H1 (cell line): ENCODE measurements at regions not wholly inside any gene's neighbourhood (a gene's known extent, or its start where the extent isn't known, plus 50 kb on each side); places are given as distances from the start of the nearest gene placed in this dataset.

Source experiments
- CTCF ChIA-PET: fragments of 300-600 bp; sonication (Branson Sonifier 250); formaldehyde crosslinking; loops from one replicate; lab custom pipeline; 2021; ENCODE audit not compliant: partially characterized antibody; lab: Charles Lee
- POLR2A ChIA-PET: fragments of 300-600 bp; sonication (Branson Sonifier 250); formaldehyde crosslinking; loops from one replicate; lab custom pipeline; 2021; ENCODE audit warnings: inconsistent platforms; ENCODE audit not compliant: partially characterized antibody; lab: Charles Lee
- DNase-seq, 2 experiments: peaks; one replicate each; pipeline versions ENCODE4 v3.0.0 to v3.0.0-alpha.2; 2010 to 2022; ENCODE audit warnings: low spot score in 2 of 2, low read depth in 1 of 2, mixed read lengths in 1 of 2
- FAIRE-seq: peaks from 2 replicates; lab custom pipeline; 2011; peaks lifted over from hg19 to GRCh38; lab: Jason Lieb, UNC
- H2AFZ ChIP-seq: 2 replicates; pipeline ENCODE4 v1.8.1; 2012; ENCODE audit warnings: low read length, inconsistent platforms
- H2AK5ac ChIP-seq: 2 replicates; pipeline ENCODE4 v1.6.1; 2013; ENCODE audit warnings: low read depth, low read length
- H2BK120ac ChIP-seq: replicated peaks from 2 replicates; pipeline ENCODE3; 2013; ENCODE audit warnings: low read depth, low read length, inconsistent platforms
- H2BK12ac ChIP-seq: 2 replicates; pipeline ENCODE4 v1.6.1; 2013; ENCODE audit warnings: low read depth, low read length
- H2BK15ac ChIP-seq: 2 replicates; pipeline ENCODE4 v1.6.1; 2013; ENCODE audit warnings: low read length
- H2BK20ac ChIP-seq: 2 replicates; pipeline ENCODE4 v1.6.1; 2013; ENCODE audit warnings: low read length
- H2BK5ac ChIP-seq: 2 replicates; pipeline ENCODE4 v1.6.1; 2013; ENCODE audit warnings: low read depth, low read length
- H3K14ac ChIP-seq: 2 replicates; pipeline ENCODE4 v1.6.1; 2013; ENCODE audit warnings: inconsistent platforms; ENCODE audit not compliant: insufficient read length
- H3K18ac ChIP-seq: 2 replicates; pipeline ENCODE4 v1.6.1; 2013; ENCODE audit warnings: low read length; ENCODE audit errors: extremely low read depth
- H3K23ac ChIP-seq: 2 replicates; pipeline ENCODE4 v1.6.1; 2013; ENCODE audit warnings: inconsistent platforms; ENCODE audit not compliant: insufficient read length
- H3K23me2 ChIP-seq: 2 replicates; pipeline ENCODE4 v1.6.1; 2013; ENCODE audit warnings: low read depth, low read length
- H3K27ac ChIP-seq: 2 replicates; pipeline ENCODE4 v1.6.1; 2011; ENCODE audit warnings: low read depth, low read length, inconsistent platforms
- H3K27me3 ChIP-seq, 4 experiments: replicated peaks in 1 of 4; 1 replicate in 1 of 4; 2 replicates in 3 of 4; pipeline versions ENCODE4 v1.6.1 to v1.8.1; 2011 to 2013; ENCODE audit warnings: low read length in 3 of 4, mild to moderate bottlenecking in 3 of 4, inconsistent platforms in 2 of 4, mixed read lengths in 2 of 4, moderate library complexity in 1 of 4; ENCODE audit not compliant: control insufficient read depth in 3 of 4, insufficient read depth in 3 of 4; ENCODE audit errors: extremely low read depth in 1 of 4
- H3K36me3 ChIP-seq, 4 experiments: 2 replicates each; pipeline versions ENCODE4 v1.6.1 to v1.8.1; 2011 to 2013; ENCODE audit warnings: mild to moderate bottlenecking in 4 of 4, low read length in 3 of 4, moderate library complexity in 2 of 4, control low read depth in 1 of 4, inconsistent platforms in 1 of 4; ENCODE audit not compliant: insufficient read depth in 4 of 4, control insufficient read depth in 2 of 4
- H3K4ac ChIP-seq: replicated peaks from 2 replicates; pipeline ENCODE3; 2013; ENCODE audit warnings: low read length, low read depth, mixed read lengths, inconsistent platforms; ENCODE audit not compliant: insufficient read length
- H3K4me1 ChIP-seq, 4 experiments: replicated peaks in 1 of 4; 1 replicate in 1 of 4; 2 replicates in 3 of 4; pipeline versions ENCODE4 v1.6.1 to v1.8.1; 2011 to 2013; ENCODE audit warnings: low read length in 3 of 4, inconsistent platforms in 2 of 4, mixed read lengths in 1 of 4; ENCODE audit not compliant: insufficient read depth in 4 of 4, control insufficient read depth in 3 of 4
- H3K4me2 ChIP-seq, 2 experiments: 2 replicates each; pipeline versions ENCODE4 v1.6.1 to v1.8.1; 2011 to 2013; ENCODE audit warnings: low read depth in 2 of 2, low read length in 2 of 2, control low read depth in 1 of 2, inconsistent platforms in 1 of 2, mild to moderate bottlenecking in 1 of 2; ENCODE audit not compliant: insufficient read depth in 1 of 2
- H3K4me3 ChIP-seq, 4 experiments: fragments of 200-600, 300-600 bp in 1 of 4; sonication (generic), shearing (Covaris generic), sonication (Bioruptor Twin) in 1 of 4; 2 replicates each; pipeline versions ENCODE4 v1.5.1 to v1.8.1; 2011 to 2016; ENCODE audit warnings: low read length in 4 of 4, low read depth in 3 of 4, control low read depth in 2 of 4, inconsistent platforms in 2 of 4, mild to moderate bottlenecking in 2 of 4, mixed read lengths in 1 of 4, moderate library complexity in 1 of 4; ENCODE audit not compliant: insufficient read depth in 2 of 4; ENCODE audit errors: extremely low read depth in 1 of 4
- H3K56ac ChIP-seq: replicated peaks from 2 replicates; pipeline ENCODE3; 2013; ENCODE audit warnings: low read depth, mild to moderate bottlenecking, mixed read lengths, low read length, inconsistent platforms; ENCODE audit not compliant: insufficient read length
- H3K79me1 ChIP-seq: 2 replicates; pipeline ENCODE4 v1.6.1; 2013; ENCODE audit warnings: low read depth, low read length, control low read depth
- H3K79me2 ChIP-seq, 2 experiments: 2 replicates each; pipeline versions ENCODE4 v1.6.1 to v1.8.1; 2012 to 2013; ENCODE audit warnings: low read length in 2 of 2, mild to moderate bottlenecking in 2 of 2, inconsistent platforms in 1 of 2; ENCODE audit not compliant: insufficient read depth in 2 of 2, control insufficient read depth in 1 of 2
- H3K9ac ChIP-seq, 4 experiments: replicated peaks in 1 of 4; 1 replicate in 1 of 4; 2 replicates in 3 of 4; pipeline versions ENCODE4 v1.6.1 to v1.8.1; 2011 to 2013; ENCODE audit warnings: low read depth in 3 of 4, low read length in 3 of 4, control low read depth in 2 of 4, mild to moderate bottlenecking in 2 of 4, moderate library complexity in 2 of 4, inconsistent platforms in 1 of 4; ENCODE audit errors: extremely low read depth in 1 of 4
- H3K9me3 ChIP-seq, 2 experiments: 2 replicates each; pipeline versions ENCODE4 v1.6.1 to v1.8.1; 2012 to 2013; ENCODE audit warnings: mild to moderate bottlenecking in 2 of 2, moderate library complexity in 2 of 2, control low read depth in 1 of 2, inconsistent platforms in 1 of 2, low read depth in 1 of 2, low read length in 1 of 2, mixed read lengths in 1 of 2; ENCODE audit not compliant: insufficient read depth in 2 of 2
- H4K20me1 ChIP-seq, 2 experiments: replicated peaks in 1 of 2; 2 replicates each; pipeline versions ENCODE3 to v1.8.1; 2011 to 2013; ENCODE audit warnings: inconsistent platforms in 2 of 2, low read length in 2 of 2, mild to moderate bottlenecking in 1 of 2; ENCODE audit not compliant: insufficient read depth in 2 of 2, control insufficient read depth in 1 of 2
- H4K5ac ChIP-seq: 2 replicates; pipeline ENCODE4 v1.6.1; 2013; ENCODE audit warnings: low read length, low read depth, mixed read lengths, inconsistent platforms; ENCODE audit not compliant: insufficient read length
- H4K8ac ChIP-seq: 2 replicates; pipeline ENCODE4 v1.8.0; 2013; ENCODE audit warnings: mild to moderate bottlenecking, moderate library complexity, low read length, inconsistent platforms; ENCODE audit not compliant: insufficient read depth; ENCODE audit errors: extremely low read depth
- H4K91ac ChIP-seq: replicated peaks from 2 replicates; pipeline ENCODE3; 2013; ENCODE audit warnings: low read length, mixed read lengths, inconsistent platforms; ENCODE audit not compliant: insufficient read length
- PHF8 ChIP-seq: fragments of 200-600 bp; sonication (generic); conservative IDR thresholded peaks from 2 replicates; pipeline ENCODE4 v1.7.1; 2012; ENCODE audit warnings: low read depth, mild to moderate bottlenecking, inconsistent platforms, low read length, moderate library complexity
- WGBS, 2 experiments: shearing (Covaris generic) in 1 of 2; methylation state at CpG; one replicate each; pipeline versions ENCODE4 v1.1.6 to v1.1.7; 2013 to 2015; ENCODE audit warnings: low lambda C conversion rate in 2 of 2, mixed read lengths in 2 of 2, inconsistent platforms in 1 of 2, low coverage in 1 of 2, missing lambda C conversion rate in 1 of 2; ENCODE audit not compliant: insufficient replicate concordance in 2 of 2, insufficient coverage in 1 of 2, insufficient read length in 1 of 2; ENCODE audit errors: extremely low coverage in 1 of 2, missing lambda C conversion rate in 1 of 2; 5-methylcytosine and 5-hydroxymethylcytosine counted together
- TF ChIP-seq, protein P1 (sequence below): IDR thresholded peaks from 2 replicates; pipeline ENCODE4 v1.6.1; 2012; ENCODE audit warnings: inconsistent platforms
- TF ChIP-seq, protein P2 (sequence below): IDR thresholded peaks from 2 replicates; pipeline ENCODE4 v1.6.1; 2012; ENCODE audit warnings: inconsistent platforms

- Histone ChIP-seq H2BK15ac (peak overlapping the region; percentile 36; the same call in 1 of the 2 replicates), H4K91ac (no peak overlapping the region), H3K56ac (no peak overlapping the region), H3K27ac (no peak overlapping the region), H3K9ac (no peak overlapping the region), H3K23ac (no peak overlapping the region), H4K20me1 (no peaks in the 10 kb centered on the region), H3K4me1 (peaks cover 2 to 10% (median 6%) of the 10 kb centered on the region in 4 experiments; a peak in 6 of 7 replicates), H2BK12ac (no peak overlapping the region), H3K14ac (no peak overlapping the region), H3K18ac (no peak overlapping the region), H2BK120ac (no peak overlapping the region), H3K4me3 (no peak overlapping the region), H2BK20ac (0 out of 2 replicates have a peak overlapping the region, but pooled peaks have one; percentile 11), H3K9me3 (no peaks in the 10 kb centered on the region), H3K36me3 (no peaks in the 10 kb centered on the region), H2AFZ (no peak overlapping the region), H4K5ac (no peak overlapping the region), H3K4ac (no peak overlapping the region), H2AK5ac (no peak overlapping the region), H3K79me1 (no peaks in the 10 kb centered on the region), H3K23me2 (no peaks in the 10 kb centered on the region), H3K27me3 (no peaks in the 10 kb centered on the region; a peak in 1 of 7 replicates), H3K79me2 (no peaks in the 10 kb centered on the region)
- DNase-seq, result no peak
- ChIA-PET CTCF (interaction anchor here (1.3 kb wide), 1 partner anchor 9 kb away, joined by 3 read pairs; no protein-coding TSS in a partner anchor), POLR2A (no interaction called here)
- no peak for FAIRE-seq
- TF ChIP-seq, protein P1, sequence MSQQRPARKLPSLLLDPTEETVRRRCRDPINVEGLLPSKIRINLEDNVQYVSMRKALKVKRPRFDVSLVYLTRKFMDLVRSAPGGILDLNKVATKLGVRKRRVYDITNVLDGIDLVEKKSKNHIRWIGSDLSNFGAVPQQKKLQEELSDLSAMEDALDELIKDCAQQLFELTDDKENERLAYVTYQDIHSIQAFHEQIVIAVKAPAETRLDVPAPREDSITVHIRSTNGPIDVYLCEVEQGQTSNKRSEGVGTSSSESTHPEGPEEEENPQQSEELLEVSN, result peak; percentile 33; the same call in 1 of the 2 replicates
- TF ChIP-seq, protein P2, sequence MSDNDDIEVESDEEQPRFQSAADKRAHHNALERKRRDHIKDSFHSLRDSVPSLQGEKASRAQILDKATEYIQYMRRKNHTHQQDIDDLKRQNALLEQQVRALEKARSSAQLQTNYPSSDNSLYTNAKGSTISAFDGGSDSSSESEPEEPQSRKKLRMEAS, result no peak; the same call in 1 of the 2 replicates
- no peak for TF ChIP-seq PHF8
- TF ChIP-seq, all 59 proteins: peak for 1
- 90% methylated on average over 8 of the region's 8 CpGs; no CpG with 5 or more reads in 1 of the 2 experiments for whole genome bisulfite sequencing, 2 experiments
- Histone ChIP-seq H2BK5ac (no peak overlapping the region), H4K8ac (no peak overlapping the region), H3K4me2 (no peak overlapping the region)
Measured at GRCh38 chr13:106683179-106683578, 115.2 kb upstream of the ARGLU1 start.
